ENCODE measurements at regions not wholly inside any gene's neighbourhood (a gene's known extent, or its start where the extent isn't known, plus 50 kb on each side); places are given as distances from the start of the nearest gene placed in this dataset.

- no peak for TF ChIP-seq CTCF (IDR thresholded peaks at IDR 0.05; ENCODE audit: low read depth, low read length)
- TF ChIP-seq EZH2phosphoT487 (IDR thresholded peaks at IDR 0.05; ENCODE audit: low read depth), result no peak
These were observed 200.2 kb downstream of the EXOC5 start for GRCh38 chr14:57068511-57068910.

Data from OCI-LY3 (cell line).